KMS-11 (cell line): ENCODE measurements at regions not wholly inside any gene's neighbourhood (a gene's known extent, or its start where the extent isn't known, plus 50 kb on each side); places are given as distances from the start of the nearest gene placed in this dataset.
A peak's percentile ranks its signal among the peaks of the same experiment; 100 is the strongest.

Experiments
- H2AFZ ChIP-seq: fragments of 200-600 bp; sonication (generic); 2 replicates; pipeline ENCODE4 v1.6.1; 2016; ENCODE audit warnings: antibody characterized with exemption, mixed run types, low read depth
- H3K27ac ChIP-seq: fragments of 200-600 bp; sonication (generic); 2 replicates; pipeline ENCODE4 v1.6.1; 2016; ENCODE audit warnings: mild to moderate bottlenecking, mixed run types
- H3K27me3 ChIP-seq: fragments of 200-600 bp; sonication (generic); 2 replicates; pipeline ENCODE4 v1.6.1; 2017; ENCODE audit warnings: mild to moderate bottlenecking, low read depth, mixed run types, moderate library complexity; ENCODE audit not compliant: insufficient read depth
- H3K36me3 ChIP-seq: fragments of 200-600 bp; sonication (generic); 2 replicates; pipeline ENCODE4 v1.6.1; 2017; ENCODE audit warnings: mild to moderate bottlenecking, mixed run types; ENCODE audit not compliant: insufficient read depth
- H3K4me1 ChIP-seq: fragments of 200-600 bp; sonication (generic); 2 replicates; pipeline ENCODE4 v1.6.1; 2016; ENCODE audit warnings: mild to moderate bottlenecking, low read depth, mixed run types; ENCODE audit not compliant: poor library complexity, severe bottlenecking
- H3K4me2 ChIP-seq: fragments of 200-600 bp; sonication (generic); 2 replicates; pipeline ENCODE4 v1.7.0; 2016; ENCODE audit warnings: mild to moderate bottlenecking, mixed run types
- H3K4me3 ChIP-seq: fragments of 200-600 bp; sonication (generic); IDR thresholded peaks from 2 replicates; pipeline ENCODE4 v1.6.1; 2017; ENCODE audit warnings: low read depth, low read length, mixed read lengths; ENCODE audit not compliant: insufficient read depth
- H3K79me2 ChIP-seq: fragments of 200-600 bp; sonication (generic); 2 replicates; pipeline ENCODE4 v1.6.1; 2016; ENCODE audit warnings: low read depth, mixed run types; ENCODE audit not compliant: insufficient read depth
- H3K9ac ChIP-seq: fragments of 200-600 bp; sonication (generic); 2 replicates; pipeline ENCODE4 v1.6.1; 2016; ENCODE audit warnings: mild to moderate bottlenecking, mixed run types
- H4K20me1 ChIP-seq: fragments of 200-600 bp; sonication (generic); 2 replicates; pipeline ENCODE4 v1.6.1; 2016; ENCODE audit warnings: mild to moderate bottlenecking, mixed run types; ENCODE audit not compliant: insufficient read depth
- TF ChIP-seq, protein P1 (sequence below): fragments of 200-600 bp; sonication (generic); conservative IDR thresholded peaks from 2 replicates; pipeline ENCODE4 v1.6.1; 2017; ENCODE audit warnings: low read depth, mild to moderate bottlenecking, antibody characterized with exemption, low read length, moderate library complexity, mixed read lengths

DNA sequence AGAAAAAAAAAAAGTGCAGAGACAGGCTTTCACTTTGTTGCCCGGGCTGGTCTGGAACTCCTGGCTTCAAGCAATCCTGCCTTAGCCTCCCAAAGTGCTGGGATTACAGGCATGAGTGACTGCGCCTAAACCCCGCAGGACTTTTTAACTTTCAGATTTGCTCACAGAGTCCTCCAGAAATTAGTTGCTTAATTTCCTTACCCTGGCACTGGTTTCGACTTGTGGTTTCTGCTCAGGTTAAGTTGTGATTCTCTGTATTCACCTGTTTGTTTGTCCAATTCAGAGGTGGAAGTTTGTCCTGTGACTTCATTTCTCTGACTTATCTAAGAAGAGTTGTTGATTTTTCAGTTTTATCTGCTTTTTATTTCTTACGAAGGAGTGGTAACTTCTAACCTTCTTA is 238.1 kb downstream of the TMEM182 start:
- Histone ChIP-seq H3K4me3 (no peak overlapping the region), H3K79me2 (no peaks in the 10 kb centered on the region), H3K27ac (peak overlapping the region; percentile 41; the same call in 1 of the 2 replicates), H3K36me3 (no peaks in the 10 kb centered on the region), H3K9ac (no peak overlapping the region), H3K4me1 (peaks cover 53% of the 10 kb centered on the region), H3K4me2 (peak overlapping the region; percentile 52), H4K20me1 (no peaks in the 10 kb centered on the region), H2AFZ (no peak overlapping the region), H3K27me3 (no peaks in the 10 kb centered on the region)
- TF ChIP-seq, protein P1, sequence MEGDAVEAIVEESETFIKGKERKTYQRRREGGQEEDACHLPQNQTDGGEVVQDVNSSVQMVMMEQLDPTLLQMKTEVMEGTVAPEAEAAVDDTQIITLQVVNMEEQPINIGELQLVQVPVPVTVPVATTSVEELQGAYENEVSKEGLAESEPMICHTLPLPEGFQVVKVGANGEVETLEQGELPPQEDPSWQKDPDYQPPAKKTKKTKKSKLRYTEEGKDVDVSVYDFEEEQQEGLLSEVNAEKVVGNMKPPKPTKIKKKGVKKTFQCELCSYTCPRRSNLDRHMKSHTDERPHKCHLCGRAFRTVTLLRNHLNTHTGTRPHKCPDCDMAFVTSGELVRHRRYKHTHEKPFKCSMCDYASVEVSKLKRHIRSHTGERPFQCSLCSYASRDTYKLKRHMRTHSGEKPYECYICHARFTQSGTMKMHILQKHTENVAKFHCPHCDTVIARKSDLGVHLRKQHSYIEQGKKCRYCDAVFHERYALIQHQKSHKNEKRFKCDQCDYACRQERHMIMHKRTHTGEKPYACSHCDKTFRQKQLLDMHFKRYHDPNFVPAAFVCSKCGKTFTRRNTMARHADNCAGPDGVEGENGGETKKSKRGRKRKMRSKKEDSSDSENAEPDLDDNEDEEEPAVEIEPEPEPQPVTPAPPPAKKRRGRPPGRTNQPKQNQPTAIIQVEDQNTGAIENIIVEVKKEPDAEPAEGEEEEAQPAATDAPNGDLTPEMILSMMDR: no peak

DNA sequence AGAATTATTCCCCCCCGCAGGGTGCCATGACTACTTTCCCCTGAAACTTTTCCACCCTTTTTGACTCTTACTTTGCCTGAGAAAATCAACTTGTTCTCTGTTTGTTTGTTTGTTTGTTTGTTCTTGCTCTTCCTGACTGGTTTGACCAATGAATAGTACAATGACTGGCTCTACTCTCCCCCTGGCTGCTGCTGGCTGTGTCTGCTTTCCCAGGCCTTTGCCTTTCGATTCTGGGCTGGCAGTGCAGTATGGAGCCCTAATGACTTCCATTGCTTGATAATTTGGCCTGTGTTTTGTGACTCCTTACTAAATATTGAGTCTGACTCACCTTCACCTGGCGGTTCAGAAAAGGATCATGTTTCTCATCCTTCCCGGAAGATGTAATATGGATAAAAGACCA is 241.1 kb downstream of the TMEM182 start:
- TF ChIP-seq, protein P1: no peak
- no peaks in the 10 kb centered on the region for H3K27me3 ChIP-seq
- no peaks in the 10 kb centered on the region for H3K79me2 ChIP-seq
- H4K20me1 ChIP-seq: no peaks in the 10 kb centered on the region
- H3K4me1 ChIP-seq: peaks cover 65% of the 10 kb centered on the region
- H2AFZ ChIP-seq: no peak overlapping the region
- H3K27ac ChIP-seq: no peak overlapping the region
- H3K36me3 ChIP-seq: no peaks in the 10 kb centered on the region
- no peak overlapping the region for H3K4me3 ChIP-seq
- no peak overlapping the region for H3K9ac ChIP-seq
- 0 out of 2 replicates have a peak overlapping the region, but pooled peaks have one; percentile 17 for H3K4me2 ChIP-seq

DNA sequence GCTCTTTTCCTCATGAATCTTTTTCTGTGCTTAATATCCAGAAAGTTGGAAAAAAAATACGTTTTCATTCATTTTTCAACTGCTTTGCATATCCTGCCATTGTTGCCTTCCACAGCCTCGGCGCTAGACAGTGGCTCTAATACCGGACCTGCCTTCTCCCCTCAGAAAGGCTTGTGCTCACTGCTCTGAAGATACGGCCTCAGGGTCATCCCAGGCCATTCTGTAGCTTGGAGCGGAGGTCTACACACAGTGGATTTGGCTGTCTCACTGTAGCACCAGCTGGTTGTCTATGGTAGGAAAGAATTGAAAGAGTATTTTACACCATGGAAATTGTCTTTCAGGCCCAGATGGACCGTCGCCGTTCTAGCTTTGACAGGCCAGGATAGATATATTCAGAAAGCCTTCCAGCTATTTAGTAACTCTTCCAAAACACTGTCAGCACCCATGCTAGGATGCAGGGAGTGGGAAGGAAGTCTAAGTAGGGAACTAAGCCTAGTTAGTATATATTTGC is 242.0 kb downstream of the TMEM182 start:
- Histone ChIP-seq H3K4me2 (0 out of 2 replicates have a peak overlapping the region, but pooled peaks have one; percentile 29), H3K79me2 (no peaks in the 10 kb centered on the region), H3K4me3 (no peak overlapping the region), H3K36me3 (no peaks in the 10 kb centered on the region), H3K9ac (no peak overlapping the region), H4K20me1 (no peaks in the 10 kb centered on the region), H3K4me1 (peaks cover 63% of the 10 kb centered on the region), H2AFZ (no peak overlapping the region), H3K27me3 (no peaks in the 10 kb centered on the region), H3K27ac (no peak overlapping the region)
- TF ChIP-seq, protein P1: no peak

DNA sequence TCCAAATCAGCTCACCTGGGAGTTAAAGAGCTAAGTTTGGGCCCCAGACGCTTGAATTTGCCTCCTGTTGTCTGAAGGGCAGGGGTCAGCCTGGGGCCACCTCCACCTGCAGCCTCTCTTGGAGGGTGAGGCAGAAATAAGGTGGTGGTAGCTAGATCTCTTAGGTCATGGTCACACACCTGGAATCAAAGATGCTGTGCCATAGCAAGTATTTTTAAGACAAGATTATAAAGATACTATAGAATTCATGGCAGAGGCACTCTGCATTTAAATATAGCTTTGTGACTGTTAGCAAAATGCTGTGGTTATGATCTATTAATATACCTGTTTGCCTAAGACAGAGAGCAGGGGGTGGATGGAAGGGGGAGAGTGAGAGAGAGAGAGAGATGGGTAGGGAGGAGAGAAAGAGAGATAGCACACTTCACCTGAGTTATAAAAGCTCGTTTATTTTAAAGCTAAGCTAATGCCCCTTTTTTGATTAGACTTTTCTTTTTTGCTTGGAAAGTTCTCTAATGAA is 242.7 kb downstream of the TMEM182 start:
- Histone ChIP-seq H3K9ac (no peak overlapping the region), H3K4me2 (peak overlapping the region; percentile 29; the same call in 1 of the 2 replicates), H3K4me1 (peaks cover 56% of the 10 kb centered on the region), H4K20me1 (no peaks in the 10 kb centered on the region), H2AFZ (0 out of 2 replicates have a peak overlapping the region, but pooled peaks have one; percentile 10), H3K27ac (no peak overlapping the region), H3K36me3 (no peaks in the 10 kb centered on the region), H3K4me3 (no peak overlapping the region), H3K27me3 (no peaks in the 10 kb centered on the region), H3K79me2 (no peaks in the 10 kb centered on the region)
- TF ChIP-seq, protein P1: no peak
